HepG2 (cell line): ENCODE measurements at regions not wholly inside any gene's neighbourhood (a gene's known extent, or its start where the extent isn't known, plus 50 kb on each side); places are given as distances from the start of the nearest gene placed in this dataset.

Source experiments
- CBFB ChIP-seq: sonication (generic); formaldehyde crosslinking; IDR thresholded peaks from 2 replicates; pipeline ENCODE4 v1.4.0; 2020; ENCODE audit warnings: missing genetic modification reagents
- HNRNPLL ChIP-seq: fragments of 200-400 bp; formaldehyde crosslinking; IDR thresholded peaks from 2 replicates; pipeline ENCODE4 v1.6.1; 2017; ENCODE audit warnings: mild to moderate bottlenecking, low read depth, low read length; ENCODE audit not compliant: poor library complexity, severe bottlenecking
- REST ChIP-seq, 2 experiments: IDR thresholded peaks; 2 replicates each; pipeline ENCODE4 v1.6.1; 2011 to 2012; ENCODE audit warnings: low read length in 2 of 2, borderline replicate concordance in 1 of 2, low read depth in 1 of 2, mild to moderate bottlenecking in 1 of 2, moderate library complexity in 1 of 2
- ZGPAT ChIP-seq: IDR thresholded peaks from 2 replicates; pipeline ENCODE4 v1.6.1; 2016; ENCODE audit warnings: mild to moderate bottlenecking
- ZSCAN5A ChIP-seq: sonication (generic); formaldehyde crosslinking; IDR thresholded peaks from 2 replicates; pipeline ENCODE4 v1.8.0; 2022; ENCODE audit warnings: mild to moderate bottlenecking, missing genetic modification reagents, borderline replicate concordance

GRCh38 chr2:51780353-51780752 lies 748.4 kb upstream of the NRXN1 start:
- TF ChIP-seq HNRNPLL: no peak
- TF ChIP-seq ZGPAT (CRISPR knock-in tag): no peak
- TF ChIP-seq REST (IDR thresholded peaks at IDR 0.05; ENCODE audit: borderline replicate concordance in 1 of 2, low read depth in 1 of 2, low read length in 2 of 2): no peak
- no peak for TF ChIP-seq ZSCAN5A (CRISPR knock-in tag)
- no peak for TF ChIP-seq CBFB (CRISPR knock-in tag)
